ENCODE measurements at regions not wholly inside any gene's neighbourhood (a gene's known extent, or its start where the extent isn't known, plus 50 kb on each side); places are given as distances from the start of the nearest gene placed in this dataset.

- no peak for DNase-seq (ENCODE audit: low spot score)
- peaks cover 2% of the 10 kb centered on the region for H3K27me3 Mint-ChIP-seq (ENCODE audit: unreplicated experiment)
- H3K4me3 Mint-ChIP-seq (ENCODE audit: unreplicated experiment): no peak overlapping the region
- H3K9me3 Mint-ChIP-seq (ENCODE audit: unreplicated experiment): no peaks in the 10 kb centered on the region
- H3K27ac Mint-ChIP-seq (ENCODE audit: unreplicated experiment): no peak overlapping the region
- no peak for TF ChIP-seq CTCF (IDR thresholded peaks at IDR 0.05; ENCODE audit: unreplicated experiment)
- no peaks in the 10 kb centered on the region for H3K4me1 Mint-ChIP-seq (ENCODE audit: unreplicated experiment)
- H3K36me3 Mint-ChIP-seq (ENCODE audit: low read depth, unreplicated experiment): no peaks in the 10 kb centered on the region
These were observed 219.1 kb downstream of the TRIB2 start for GRCh38 chr2:12935796-12936195.

GRCh38 chr2:12941203-12941602 is 224.5 kb downstream of the TRIB2 start:
- Mint-ChIP-seq H3K27ac (ENCODE audit: unreplicated experiment) (no peak overlapping the region), H3K4me3 (ENCODE audit: unreplicated experiment) (no peak overlapping the region), H3K36me3 (ENCODE audit: low read depth, unreplicated experiment) (no peaks in the 10 kb centered on the region), H3K9me3 (ENCODE audit: unreplicated experiment) (no peaks in the 10 kb centered on the region), H3K4me1 (ENCODE audit: unreplicated experiment) (no peaks in the 10 kb centered on the region), H3K27me3 (ENCODE audit: unreplicated experiment) (no peaks in the 10 kb centered on the region)
- TF ChIP-seq CTCF (IDR thresholded peaks at IDR 0.05; ENCODE audit: unreplicated experiment): no peak
- no peak for DNase-seq (ENCODE audit: low spot score)

- Mint-ChIP-seq H3K9me3 (ENCODE audit: unreplicated experiment) (no peaks in the 10 kb centered on the region), H3K4me3 (ENCODE audit: unreplicated experiment) (no peak overlapping the region), H3K27me3 (ENCODE audit: unreplicated experiment) (no peaks in the 10 kb centered on the region), H3K4me1 (ENCODE audit: unreplicated experiment) (peaks cover 12% of the 10 kb centered on the region), H3K27ac (ENCODE audit: unreplicated experiment) (no peak overlapping the region), H3K36me3 (ENCODE audit: low read depth, unreplicated experiment) (no peaks in the 10 kb centered on the region)
- DNase-seq (ENCODE audit: low spot score): no peak
- TF ChIP-seq CTCF (IDR thresholded peaks at IDR 0.05; ENCODE audit: unreplicated experiment): no peak
These were observed 231.7 kb downstream of the TRIB2 start for GRCh38 chr2:12948231-12948960.

- Mint-ChIP-seq H3K9me3 (ENCODE audit: unreplicated experiment) (no peaks in the 10 kb centered on the region), H3K27me3 (ENCODE audit: unreplicated experiment) (no peaks in the 10 kb centered on the region), H3K4me3 (ENCODE audit: unreplicated experiment) (no peak overlapping the region), H3K36me3 (ENCODE audit: low read depth, unreplicated experiment) (no peaks in the 10 kb centered on the region), H3K27ac (ENCODE audit: unreplicated experiment) (no peak overlapping the region), H3K4me1 (ENCODE audit: unreplicated experiment) (peaks cover 12% of the 10 kb centered on the region)
- no peak for TF ChIP-seq CTCF (IDR thresholded peaks at IDR 0.05; ENCODE audit: unreplicated experiment)
- DNase-seq (ENCODE audit: low spot score): no peak
These were observed 232.2 kb downstream of the TRIB2 start for GRCh38 chr2:12948961-12949353.

GRCh38 chr2:12949406-12949805 is 232.7 kb downstream of the TRIB2 start:
- TF ChIP-seq CTCF (IDR thresholded peaks at IDR 0.05; ENCODE audit: unreplicated experiment): no peak
- no peaks in the 10 kb centered on the region for H3K9me3 Mint-ChIP-seq (ENCODE audit: unreplicated experiment)
- H3K27ac Mint-ChIP-seq (ENCODE audit: unreplicated experiment): no peak overlapping the region
- DNase-seq (ENCODE audit: low spot score): no peak
- H3K4me1 Mint-ChIP-seq (ENCODE audit: unreplicated experiment): peaks cover 12% of the 10 kb centered on the region
- H3K4me3 Mint-ChIP-seq (ENCODE audit: unreplicated experiment): no peak overlapping the region
- H3K36me3 Mint-ChIP-seq (ENCODE audit: low read depth, unreplicated experiment): no peaks in the 10 kb centered on the region
- no peaks in the 10 kb centered on the region for H3K27me3 Mint-ChIP-seq (ENCODE audit: unreplicated experiment)
